Stimulated activated CD4-positive, alpha-beta T cell treated with anti-CD3 and anti-CD28 coated beads, Interleukin-15, amount 100 ng/mL, for 24 hours (primary cell): ENCODE measurements at regions not wholly inside any gene's neighbourhood (a gene's known extent, or its start where the extent isn't known, plus 50 kb on each side); places are given as distances from the start of the nearest gene placed in this dataset.
"Not testable (repeated sequence)": the region's sequence is repeated elsewhere in the genome, so short reads cannot be mapped to it uniquely, and the experiment has no call there.

Experiments used
- DNase-seq: peaks from one replicate; pipeline ENCODE4 v3.0.0-alpha.2; 2020

DNA sequence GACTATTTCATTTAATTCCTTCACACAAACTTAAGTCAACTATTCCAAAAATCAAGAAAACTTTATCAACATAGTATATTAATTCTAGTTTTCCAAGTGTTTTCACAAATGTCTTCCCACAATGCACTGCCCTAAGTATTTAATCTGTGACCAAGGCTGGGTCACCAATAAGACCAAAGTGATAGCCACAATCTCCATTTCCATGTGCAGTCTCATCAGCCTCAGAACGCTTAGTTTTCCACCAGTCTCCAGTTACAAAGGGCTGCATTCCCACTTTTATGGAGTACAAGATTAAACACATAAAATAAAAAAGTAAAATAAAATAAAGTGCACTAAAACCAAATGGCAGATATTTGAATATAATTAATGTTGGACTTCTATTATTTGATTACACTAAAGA, 371.6 kb upstream of the CCNH start:
- DNase-seq, result no peak

DNA sequence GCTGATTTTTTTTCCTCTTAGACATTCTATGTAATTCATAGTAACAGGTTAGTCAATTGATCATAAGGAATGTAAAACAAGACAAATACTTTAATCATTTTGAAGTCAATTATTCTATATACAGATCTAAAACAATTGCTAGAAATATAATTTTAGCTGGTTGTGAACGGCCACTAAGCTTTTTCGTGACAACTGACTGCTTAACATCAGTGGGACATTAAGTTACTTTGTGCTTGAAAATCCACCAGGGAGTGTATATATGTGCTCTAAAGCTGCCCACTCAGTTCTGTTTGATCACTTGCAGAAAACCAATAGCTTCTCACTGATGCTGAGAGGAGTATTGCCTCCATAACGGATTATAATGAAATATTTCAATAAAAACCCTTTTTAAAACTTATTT, 370.2 kb upstream of the CCNH start:
- DNase-seq, result no peak

DNA sequence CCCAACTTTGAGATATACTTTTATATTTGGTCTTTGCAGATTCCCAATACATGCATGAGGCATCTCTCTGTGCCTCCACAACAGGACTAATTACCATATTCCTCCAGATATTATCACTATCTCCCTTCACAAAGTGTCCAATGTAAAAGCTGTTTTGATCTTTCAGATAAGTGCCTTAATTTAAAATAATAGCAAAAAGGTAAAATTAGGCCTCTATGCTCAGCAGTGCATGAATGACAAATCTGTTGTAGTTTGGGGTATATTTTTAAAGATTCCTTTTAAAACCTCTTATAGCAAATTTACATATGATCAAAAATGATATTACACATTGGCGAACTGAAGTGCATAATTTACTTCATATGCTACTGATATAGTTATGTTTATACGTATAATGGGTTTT, 369.2 kb upstream of the CCNH start:
- no peak for DNase-seq

DNA sequence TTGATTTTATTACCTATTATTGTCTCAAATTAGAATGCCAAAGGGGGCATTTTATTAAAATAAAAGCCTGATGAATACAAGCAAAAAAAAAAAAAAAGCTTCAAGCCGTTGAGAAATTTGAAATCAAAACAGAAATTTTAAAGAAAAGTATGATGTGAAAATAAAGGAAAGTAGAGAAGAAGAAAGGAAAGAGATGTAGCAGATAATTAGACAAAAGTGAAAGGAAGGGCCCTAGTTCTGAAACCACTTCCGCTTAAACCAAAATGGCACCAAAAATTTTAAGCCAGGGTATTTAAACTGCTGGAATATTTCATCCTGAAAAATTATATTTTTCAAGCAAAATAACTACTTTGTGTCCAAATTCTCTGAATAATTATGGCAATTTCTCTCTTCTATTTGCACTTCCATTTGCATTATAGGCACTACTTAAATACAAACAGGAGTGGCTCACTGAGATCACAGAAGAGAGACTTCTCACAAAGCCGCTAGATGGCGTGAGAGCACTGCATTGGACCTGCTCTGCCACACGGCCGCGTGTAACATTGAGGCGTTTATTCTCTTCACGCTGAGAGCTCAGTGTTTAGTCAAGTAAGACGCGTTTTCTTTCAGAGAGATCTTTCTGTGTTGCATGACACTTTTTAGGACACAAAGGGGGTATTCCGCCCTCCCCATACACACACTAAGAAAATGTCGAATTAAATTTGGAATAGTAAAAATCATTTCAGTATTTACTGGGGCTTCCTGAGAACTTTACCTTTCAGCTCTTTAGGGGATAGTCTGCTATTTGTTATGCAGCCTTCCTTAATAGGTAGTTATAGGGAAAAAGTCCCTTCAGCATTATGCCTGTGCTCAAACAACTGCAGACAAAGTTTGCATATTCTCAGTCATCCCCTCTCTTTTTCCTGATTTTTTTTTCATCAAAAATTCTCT, 368.4 kb upstream of the CCNH start:
- DNase-seq, result peak; percentile 80

DNA sequence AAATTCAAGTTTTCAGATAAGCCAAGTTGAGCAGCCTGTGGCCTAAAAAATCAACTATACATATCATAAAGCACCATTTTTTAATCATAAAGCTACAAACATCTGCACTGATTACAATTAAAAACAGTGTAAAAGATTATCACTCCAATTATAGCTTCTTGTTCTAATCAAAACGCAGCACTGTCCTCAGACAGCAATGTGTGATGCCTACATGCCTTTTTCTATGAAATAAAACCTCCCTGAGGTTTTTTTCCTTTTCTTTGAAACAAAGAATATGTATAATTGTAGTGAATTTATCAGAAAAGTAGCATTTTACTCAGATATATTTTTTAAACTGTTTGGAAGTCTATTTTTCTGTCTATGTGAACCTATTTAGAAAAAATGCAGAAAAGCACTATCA, 366.1 kb upstream of the CCNH start:
- DNase-seq, result no peak

DNA sequence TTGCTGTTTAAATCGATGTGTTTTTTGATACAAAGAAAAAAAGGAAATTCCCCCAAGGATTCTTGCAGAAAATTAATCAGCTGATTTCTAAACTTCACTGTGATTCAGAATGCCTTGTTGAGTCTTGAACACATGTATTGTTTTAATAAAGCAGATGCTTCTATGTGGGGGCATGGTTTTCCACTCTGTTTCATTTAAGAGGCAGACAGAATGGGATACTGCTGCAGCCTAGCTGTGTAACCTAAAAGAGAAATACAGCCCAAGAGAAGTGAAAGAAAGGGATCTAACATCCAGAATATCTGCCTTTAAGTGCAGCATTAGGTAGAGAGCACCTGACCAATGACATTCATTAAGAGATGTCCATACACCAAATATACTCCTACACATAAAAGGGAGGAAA, 365.1 kb upstream of the CCNH start:
- no peak for DNase-seq

DNA sequence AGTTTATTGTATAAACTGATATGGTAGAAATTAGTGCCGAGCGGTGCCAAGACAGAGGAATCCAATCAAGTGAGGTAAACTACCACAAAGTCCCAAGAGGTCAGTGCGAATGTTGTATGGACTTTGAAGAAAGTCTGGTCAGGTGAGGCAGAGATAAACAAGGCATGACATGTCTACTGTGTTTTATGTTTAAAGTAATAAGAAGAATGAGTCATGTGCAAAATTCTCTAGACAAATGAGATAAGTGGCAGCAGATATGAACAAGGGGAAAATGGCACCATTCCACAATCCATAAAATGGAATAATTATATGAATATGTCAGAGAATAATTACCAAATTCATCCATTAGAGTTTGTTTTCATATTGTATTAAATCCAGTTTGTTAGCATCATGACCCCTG, 364.1 kb upstream of the CCNH start:
- no peak for DNase-seq

DNA sequence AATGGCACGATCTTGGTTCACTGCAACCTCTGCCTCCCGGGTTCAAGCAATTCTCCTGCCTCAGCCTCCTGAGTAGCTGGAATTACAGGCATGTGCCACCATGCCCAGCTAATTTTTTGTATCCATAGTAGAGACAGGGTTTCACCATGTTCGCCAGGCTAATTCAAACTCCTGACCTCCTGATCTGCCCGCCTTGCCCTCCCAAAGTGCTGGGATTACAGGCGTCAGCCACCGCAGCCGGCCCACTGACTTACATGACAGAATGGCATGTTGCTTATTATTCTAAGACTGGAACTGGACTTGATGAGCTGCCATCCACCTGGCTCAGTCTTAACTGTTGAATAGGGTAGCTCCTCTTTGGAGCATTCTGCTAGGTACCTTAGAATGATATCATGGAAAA, 363.6 kb upstream of the CCNH start:
- not testable (repeated sequence) for DNase-seq

DNA sequence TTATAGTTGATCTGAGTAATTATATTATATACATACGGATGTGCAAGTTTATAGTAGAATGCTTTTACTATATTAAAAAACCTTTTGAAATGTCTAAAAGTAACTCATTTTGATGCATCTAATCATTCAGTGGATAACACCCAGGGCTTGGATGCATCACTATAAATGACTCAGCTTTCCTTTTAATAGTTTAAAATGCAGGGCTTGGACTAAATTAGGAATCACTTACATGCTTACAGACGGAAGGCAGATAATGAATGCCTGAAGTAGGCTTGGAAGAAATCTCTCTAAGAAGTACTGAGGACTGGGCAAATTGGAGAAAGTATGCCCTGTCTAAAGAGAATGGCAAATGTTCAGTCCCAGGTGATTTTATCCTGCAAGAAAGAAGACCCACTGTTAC, 362.5 kb upstream of the CCNH start:
- DNase-seq, result no peak

DNA sequence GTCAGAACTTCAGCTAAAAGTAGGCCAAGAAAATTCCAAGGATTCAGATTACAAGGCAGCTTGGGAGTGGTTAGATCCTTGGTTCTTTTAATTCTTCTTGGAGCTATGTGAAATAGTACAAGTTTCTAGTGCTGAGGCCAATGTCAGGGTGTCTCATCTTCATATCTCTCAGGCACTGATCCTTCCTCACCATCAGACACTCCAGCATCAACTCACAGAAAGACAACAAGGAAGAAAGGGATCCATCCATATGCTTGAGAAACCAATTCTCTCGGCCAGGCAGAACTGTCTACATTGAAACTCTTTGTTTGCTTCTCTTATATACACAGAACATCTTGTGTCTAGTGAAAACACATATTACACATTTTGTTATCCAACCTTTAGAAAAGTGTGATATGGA, 362.1 kb upstream of the CCNH start:
- DNase-seq, result no peak

DNA sequence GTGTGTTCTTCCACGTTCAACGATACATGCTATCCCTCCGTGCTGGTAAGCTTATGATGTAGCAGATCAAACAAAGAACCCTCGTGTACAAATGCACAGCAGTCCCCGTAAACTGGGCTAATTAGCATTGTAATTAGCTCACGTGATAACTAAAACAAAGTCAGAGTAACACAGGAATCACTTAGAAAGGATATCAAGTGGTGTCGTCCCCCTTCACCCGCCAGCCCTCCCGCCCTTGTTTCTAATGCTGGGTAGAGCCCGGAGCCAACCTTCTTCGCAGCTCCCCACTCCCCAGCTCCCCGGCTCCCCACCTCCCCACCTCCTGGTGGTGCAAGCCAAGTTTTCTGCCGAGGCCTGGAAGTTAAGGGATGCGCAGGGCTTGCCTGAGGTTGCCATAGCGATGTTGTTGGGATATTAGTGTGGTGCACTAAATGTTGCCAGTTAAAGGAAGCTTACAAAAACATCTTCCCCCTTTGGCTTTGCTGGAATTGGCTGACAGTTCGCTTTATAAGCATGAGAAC, 357.9 kb upstream of the CCNH start:
- no peak for DNase-seq

DNA sequence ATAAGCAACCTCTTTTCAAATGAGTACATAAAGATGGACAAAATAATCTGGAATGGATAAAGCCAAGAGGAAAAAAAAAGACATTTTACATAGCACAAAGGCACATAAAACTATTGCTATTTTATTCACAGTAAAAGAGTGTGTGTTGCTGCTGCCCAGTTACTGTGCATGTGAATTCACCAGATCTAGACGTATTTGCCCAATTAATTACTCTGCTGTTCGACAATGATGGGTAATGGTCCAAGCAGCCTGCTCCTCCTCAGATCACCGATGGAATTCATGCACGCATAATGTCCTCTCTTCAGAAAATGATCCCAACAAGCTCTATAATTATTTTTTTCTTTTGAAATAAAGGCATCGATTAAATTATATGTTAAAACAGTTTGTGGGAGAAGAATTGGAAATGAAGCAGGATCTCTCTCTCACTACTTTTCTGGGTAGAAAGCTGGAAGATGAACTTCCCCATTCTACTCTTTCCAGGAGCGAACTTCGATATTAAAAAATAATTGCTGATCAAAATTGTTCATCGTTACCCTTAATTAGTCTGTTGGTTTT, 357.4 kb upstream of the CCNH start:
- DNase-seq, result no peak

DNA sequence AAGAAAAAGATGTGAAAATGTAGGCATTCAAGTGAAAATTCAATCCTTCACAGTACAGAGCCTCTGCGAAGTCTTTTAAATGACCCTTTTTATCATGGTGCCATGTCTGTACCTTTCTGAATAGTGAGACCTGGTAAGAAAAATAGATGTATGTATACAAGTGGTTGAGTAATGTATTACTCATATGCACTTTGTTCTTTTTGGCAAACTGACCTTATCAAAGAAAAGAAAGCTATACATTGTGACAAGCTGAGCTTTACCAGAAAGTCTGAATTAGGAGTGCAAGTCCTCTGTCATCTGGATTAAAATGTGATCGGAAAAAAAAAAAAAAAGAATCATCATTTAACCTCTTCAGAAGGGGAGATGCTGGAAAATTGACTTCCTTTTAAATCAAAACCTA, 356.4 kb upstream of the CCNH start:
- no peak for DNase-seq

DNA sequence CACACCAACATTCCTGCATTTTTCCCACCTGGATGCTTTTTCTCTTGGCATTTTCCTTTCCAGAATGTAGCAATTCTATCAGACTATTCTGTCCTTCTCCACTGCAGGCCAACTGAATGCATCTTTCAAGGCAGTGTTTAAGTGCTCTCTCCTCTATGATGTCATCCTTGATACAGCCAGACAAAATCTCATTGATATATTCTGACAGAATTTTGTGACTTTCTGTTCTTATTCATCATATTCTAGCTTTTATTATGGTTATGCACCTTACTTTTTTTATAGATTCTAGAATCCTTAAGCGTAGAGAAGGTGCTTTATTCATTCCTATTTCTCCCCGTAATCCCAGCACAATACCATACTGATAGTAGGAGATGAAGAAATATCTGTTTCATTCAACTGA, 355.5 kb upstream of the CCNH start:
- no peak for DNase-seq

DNA sequence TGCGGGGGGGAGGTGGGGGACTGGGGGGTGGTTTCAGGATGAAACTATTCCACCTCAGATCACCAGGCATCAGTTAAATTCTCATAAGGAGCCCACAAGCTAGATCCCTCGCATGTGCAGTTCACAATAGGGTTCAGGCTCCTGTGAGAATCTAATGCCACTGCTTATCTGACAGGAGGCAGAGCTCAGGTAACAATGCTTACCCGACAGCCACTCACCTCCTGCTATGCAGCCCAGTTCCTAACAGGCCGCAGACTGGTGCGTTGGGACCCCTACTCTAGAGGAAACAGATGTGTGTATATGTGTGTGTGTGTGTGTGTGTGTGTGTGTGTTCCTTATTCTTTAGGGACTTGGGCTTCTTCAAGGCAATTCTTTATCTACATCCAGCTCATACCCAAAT, 352.3 kb upstream of the CCNH start:
- no peak for DNase-seq

DNA sequence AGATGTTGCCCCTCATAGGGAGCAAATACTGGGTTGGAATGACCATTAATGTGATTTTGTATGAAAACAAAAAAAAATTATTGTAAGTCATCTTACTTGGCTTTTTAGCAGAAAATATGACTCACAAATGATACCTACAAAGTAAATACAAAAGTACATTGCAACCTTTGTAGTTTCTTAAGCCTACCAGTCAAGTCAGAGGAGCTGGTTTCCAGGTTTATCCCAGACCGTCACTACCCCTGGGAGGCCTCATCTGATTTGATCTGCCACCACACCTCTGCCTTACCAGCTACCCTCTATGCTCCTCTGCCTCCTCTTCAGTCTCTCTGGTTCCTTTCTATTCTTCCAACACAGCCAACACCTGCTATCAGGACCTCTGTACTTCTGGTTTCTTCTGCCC, 349.9 kb upstream of the CCNH start:
- DNase-seq, result no peak

DNA sequence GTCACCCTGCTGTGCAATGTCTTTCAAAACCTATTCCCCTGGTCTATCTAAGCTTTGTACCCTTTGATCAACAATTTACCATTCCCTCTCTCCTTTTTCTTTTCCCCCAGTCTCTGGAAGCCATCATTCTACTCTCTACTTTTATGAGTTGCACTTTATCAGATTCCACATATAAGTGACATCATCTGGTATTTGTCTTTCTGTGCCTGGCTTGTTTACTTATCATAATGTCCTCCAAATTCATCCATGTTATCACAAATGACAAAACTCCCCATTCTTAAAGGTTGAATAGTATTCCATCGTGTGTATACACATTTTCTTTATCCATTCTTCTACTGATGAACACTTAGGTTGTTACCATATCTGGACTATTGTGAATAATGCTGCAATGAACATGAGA, 344.2 kb upstream of the CCNH start:
- no peak for DNase-seq

DNA sequence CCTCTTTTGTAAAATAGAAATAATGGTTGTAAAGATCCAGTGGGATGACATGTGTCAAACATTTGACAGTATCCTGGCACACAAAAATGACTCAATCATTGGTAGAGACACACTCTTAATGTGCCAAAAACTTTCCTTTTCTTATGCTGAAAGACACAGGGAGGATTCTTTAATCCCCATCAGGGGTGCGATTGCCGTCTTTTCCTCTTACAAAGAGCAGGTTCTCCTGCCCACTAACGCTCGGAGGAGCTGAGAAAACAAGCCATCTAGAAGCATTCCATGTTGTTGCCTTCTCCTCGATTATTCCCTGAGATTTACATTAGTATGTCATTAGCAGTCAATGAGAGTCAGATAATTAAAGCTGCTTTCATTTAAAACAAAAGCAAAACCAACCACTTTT, 342.6 kb upstream of the CCNH start:
- DNase-seq, result no peak

DNA sequence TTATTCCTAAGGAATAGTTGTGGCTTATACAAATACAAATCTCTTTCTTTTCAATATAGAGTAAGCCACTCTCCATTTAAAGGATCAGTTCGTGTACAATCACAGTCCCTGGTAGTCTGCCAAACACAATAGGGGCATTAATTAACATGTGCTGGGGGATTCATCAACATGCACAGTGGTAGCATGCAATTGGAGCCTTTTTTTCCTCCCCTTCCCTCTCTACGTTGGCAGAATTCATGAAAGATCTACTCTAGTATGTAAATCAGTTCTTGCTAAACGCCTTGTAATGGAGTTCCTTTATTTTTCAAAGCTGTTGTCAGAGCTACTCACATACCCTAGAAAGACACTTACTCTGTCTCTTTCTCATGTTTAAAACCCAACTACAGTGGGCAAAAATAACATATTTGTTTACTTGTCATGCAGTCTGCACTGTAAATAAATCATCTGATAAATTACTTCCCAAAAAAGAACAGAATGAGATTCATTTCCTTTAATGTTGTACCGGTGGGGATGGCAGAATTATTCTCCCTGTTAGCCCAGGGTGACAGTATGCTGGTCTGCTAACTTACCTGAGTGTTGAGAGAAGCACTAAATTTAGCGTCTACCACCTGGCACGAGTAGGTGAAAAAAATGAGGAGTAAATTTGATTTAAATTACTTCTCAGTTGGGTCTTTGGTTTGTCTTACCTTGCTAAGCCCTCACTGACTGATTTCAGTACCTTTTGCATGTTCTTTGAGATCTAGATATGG, 341.5 kb upstream of the CCNH start:
- no peak for DNase-seq

DNA sequence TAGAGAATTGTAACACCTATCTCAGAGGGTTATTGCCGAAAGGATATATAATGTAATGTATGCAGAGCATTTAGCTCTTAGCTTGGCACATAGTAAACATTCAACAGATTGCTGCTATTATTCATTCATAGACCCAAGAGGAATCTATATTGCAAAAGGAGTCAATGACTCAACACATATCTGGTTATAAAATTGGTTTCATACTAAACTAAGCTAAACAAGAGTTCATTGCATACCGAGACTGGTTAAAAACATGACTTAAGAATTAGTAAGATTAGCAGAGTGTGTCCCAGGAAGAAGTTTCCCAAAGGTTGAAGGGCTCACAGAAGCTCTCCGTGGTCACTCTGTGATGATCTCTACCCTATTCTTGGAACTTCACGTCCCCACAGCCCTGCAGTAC, 339.6 kb upstream of the CCNH start:
- DNase-seq, result no peak

DNA sequence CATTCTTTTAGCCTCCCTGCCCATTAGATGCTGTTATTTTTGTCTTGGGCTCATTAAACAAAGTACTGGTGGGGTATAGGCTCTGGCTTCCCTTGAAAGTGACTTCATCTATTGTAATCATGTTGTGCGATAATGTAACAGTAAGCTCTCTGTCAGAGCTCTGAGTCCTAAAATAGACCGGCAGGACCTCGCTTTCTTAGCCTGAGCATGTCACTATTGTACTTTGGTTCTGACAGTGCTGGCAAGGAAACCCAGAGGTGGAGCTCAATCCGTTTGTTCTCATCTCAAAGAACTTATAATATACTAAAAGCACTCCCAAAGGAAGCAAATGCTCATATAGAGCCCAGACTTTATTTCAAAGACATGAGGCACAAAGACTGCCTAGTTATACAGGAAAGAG, 339.1 kb upstream of the CCNH start:
- DNase-seq, result no peak

DNA sequence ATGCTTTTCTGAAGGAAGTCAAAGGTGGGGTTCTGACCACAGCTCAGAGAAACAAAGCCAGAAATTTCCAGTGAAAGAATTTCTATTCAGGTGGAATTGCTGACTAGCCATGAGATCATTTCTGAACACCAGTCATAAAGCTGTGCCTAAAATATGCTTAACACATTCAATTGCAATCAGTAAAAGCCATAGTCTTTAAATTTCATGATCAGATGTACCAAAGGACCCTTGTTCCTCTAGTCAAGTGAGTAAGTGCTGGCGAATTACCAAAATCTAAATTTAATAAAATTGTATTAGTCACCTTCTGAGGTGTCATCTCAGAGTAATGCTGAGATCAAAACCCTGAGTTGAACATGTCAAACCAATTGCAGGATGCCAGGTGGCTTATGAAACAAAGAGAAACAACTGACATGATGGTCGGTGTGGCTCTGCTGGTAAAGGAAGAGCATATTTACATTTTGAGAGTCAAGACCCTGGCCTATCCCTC, 334.2 kb upstream of the CCNH start:
- DNase-seq, result no peak

DNA sequence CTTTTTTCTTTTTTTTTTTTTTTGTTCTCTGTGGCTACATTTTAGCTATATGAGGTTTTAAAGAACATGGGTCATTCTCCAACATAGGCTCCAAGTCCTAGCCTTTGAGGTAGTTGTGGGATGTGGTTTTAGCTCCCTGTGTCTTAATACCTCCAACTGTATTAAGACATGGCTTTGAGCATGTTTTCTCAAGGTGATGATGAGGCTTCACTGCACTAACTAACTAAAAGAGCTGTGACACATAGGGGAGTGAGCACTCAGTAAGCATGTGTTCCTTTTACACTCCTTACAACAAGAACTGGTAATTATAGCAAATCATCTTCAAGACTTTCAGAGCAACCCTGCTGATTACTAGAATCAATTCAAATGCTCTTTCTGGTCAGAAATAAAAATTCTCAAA, 333.6 kb upstream of the CCNH start:
- no peak for DNase-seq

DNA sequence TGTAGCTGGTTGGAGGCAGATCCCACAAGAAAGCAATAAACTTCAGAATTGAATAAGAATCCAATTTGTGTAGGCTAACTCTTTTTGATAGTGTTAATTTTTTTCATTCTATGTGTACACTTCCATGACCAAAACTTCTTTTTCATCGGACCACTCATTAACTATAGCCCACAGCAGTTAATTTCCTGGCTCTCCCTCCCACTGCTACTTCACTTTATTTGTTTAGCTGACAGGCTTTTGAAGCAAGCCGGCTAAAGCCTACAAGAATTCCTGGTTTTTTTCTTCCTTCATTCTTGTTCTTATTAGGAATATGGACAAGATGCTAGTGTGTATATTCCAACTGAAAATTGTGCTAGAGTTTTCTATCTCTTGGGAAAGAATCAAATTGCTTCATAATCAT, 329.2 kb upstream of the CCNH start:
- DNase-seq, result no peak
